Activated CD4-positive, alpha-beta T cell treated with anti-CD3 and anti-CD28 coated beads, Interleukin-2, amount 10 ng/mL, durations not matched to agents 24 days and 14 days (primary cell): ENCODE measurements at regions not wholly inside any gene's neighbourhood (a gene's known extent, or its start where the extent isn't known, plus 50 kb on each side); places are given as distances from the start of the nearest gene placed in this dataset.
A peak's percentile ranks its signal among the peaks of the same experiment; 100 is the strongest.
"Not testable (repeated sequence)": the region's sequence is repeated elsewhere in the genome, so short reads cannot be mapped to it uniquely, and the experiment has no call there.

ENCODE experiments used
- DNase-seq: peaks from one replicate; pipeline ENCODE4 v3.0.0; 2022
- H3K27ac Mint-ChIP-seq: one replicate; pipeline ENCODE4 v1.8.0; 2022; ENCODE audit warnings: mild to moderate bottlenecking, mixed read lengths
- H3K27me3 Mint-ChIP-seq: one replicate; pipeline ENCODE4 v1.8.0; 2022; ENCODE audit warnings: mixed read lengths
- H3K36me3 Mint-ChIP-seq: one replicate; pipeline ENCODE4 v1.8.0; 2022; ENCODE audit warnings: low read depth, mild to moderate bottlenecking, mixed read lengths
- H3K4me1 Mint-ChIP-seq: one replicate; pipeline ENCODE4 v1.8.0; 2021; ENCODE audit warnings: mixed read lengths
- H3K4me3 Mint-ChIP-seq: one replicate; pipeline ENCODE4 v1.8.0; 2022; ENCODE audit warnings: mild to moderate bottlenecking, moderate library complexity, mixed read lengths
- H3K9me3 Mint-ChIP-seq: one replicate; pipeline ENCODE4 v1.8.0; 2021; ENCODE audit warnings: mixed read lengths
- intact Hi-C: fragments of 100-400 bp; cut with micrococcal nuclease; formaldehyde crosslinking; loops from one replicate; pipeline ENCODE4 v1.15.1; 2023

- H3K4me3 Mint-ChIP-seq, H3K4me1 Mint-ChIP-seq, intact Hi-C loops, DNase-seq, H3K36me3 Mint-ChIP-seq, H3K27me3 Mint-ChIP-seq, H3K9me3 Mint-ChIP-seq, H3K27ac Mint-ChIP-seq: not testable (repeated sequence)
Observed at GRCh38 chr2:131774955-131775555, 247.4 kb downstream of the CCDC74A start.

- H3K27me3 Mint-ChIP-seq, H3K27ac Mint-ChIP-seq, H3K4me1 Mint-ChIP-seq, H3K4me3 Mint-ChIP-seq, intact Hi-C loops, H3K36me3 Mint-ChIP-seq, H3K9me3 Mint-ChIP-seq, DNase-seq: not testable (repeated sequence)
Observed at GRCh38 chr2:131775903-131776506, 248.3 kb downstream of the CCDC74A start.

DNA sequence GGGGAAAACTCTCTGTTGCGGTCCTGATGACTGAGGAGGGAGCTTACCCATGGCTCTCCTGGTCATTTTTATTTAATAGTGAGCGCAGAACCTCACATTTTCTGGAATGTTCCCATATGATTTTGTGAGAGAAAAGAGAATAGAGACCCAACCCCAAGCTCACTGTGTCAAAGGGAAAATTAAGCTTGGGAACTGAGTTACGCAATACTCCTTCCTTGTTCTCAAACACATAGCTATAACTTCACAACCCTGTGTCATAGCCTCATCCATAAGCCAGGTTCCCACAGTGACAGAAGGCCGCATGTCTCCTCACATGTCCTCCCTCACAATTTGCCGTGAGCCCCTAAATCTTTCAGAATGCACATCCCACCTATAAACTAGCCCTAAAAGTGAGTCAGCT, 252.8 kb downstream of the CCDC74A start:
- DNase-seq, H3K9me3 Mint-ChIP-seq, H3K27me3 Mint-ChIP-seq, H3K36me3 Mint-ChIP-seq, H3K4me1 Mint-ChIP-seq, H3K27ac Mint-ChIP-seq, intact Hi-C loops, H3K4me3 Mint-ChIP-seq: not testable (repeated sequence)

GRCh38 chr2:131801210-131801744, 273.6 kb downstream of the CCDC74A start:
- H3K4me3 Mint-ChIP-seq: no peak overlapping the region
- H3K27me3 Mint-ChIP-seq: peaks cover 15% of the 10 kb centered on the region
- H3K4me1 Mint-ChIP-seq: peaks cover 3% of the 10 kb centered on the region
- intact Hi-C loops: loop anchor here (1.0 to 10.0 kb wide), 3 partner anchors 129 to 647 kb away; no protein-coding TSS in a partner anchor
- DNase-seq: no peak
- no peaks in the 10 kb centered on the region for H3K36me3 Mint-ChIP-seq
- H3K27ac Mint-ChIP-seq: no peak overlapping the region
- no peaks in the 10 kb centered on the region for H3K9me3 Mint-ChIP-seq

- not testable (repeated sequence) for H3K27ac Mint-ChIP-seq, H3K9me3 Mint-ChIP-seq, H3K4me1 Mint-ChIP-seq, H3K36me3 Mint-ChIP-seq
- intact Hi-C loops: loop anchor here (1.0 to 10.0 kb wide), 3 partner anchors 130 to 648 kb away; no protein-coding TSS in a partner anchor
- H3K4me3 Mint-ChIP-seq: peak overlapping the region; percentile 62
- H3K27me3 Mint-ChIP-seq: peaks cover 15% of the 10 kb centered on the region
- peak; percentile 94 for DNase-seq
Observed at GRCh38 chr2:131801745-131802350, 274.2 kb downstream of the CCDC74A start.

GRCh38 chr2:131802351-131802836, 274.7 kb downstream of the CCDC74A start:
- not testable (repeated sequence) for H3K36me3 Mint-ChIP-seq, H3K9me3 Mint-ChIP-seq, H3K27ac Mint-ChIP-seq, H3K4me1 Mint-ChIP-seq
- Mint-ChIP-seq H3K27me3 (peaks cover 15% of the 10 kb centered on the region), H3K4me3 (peak overlapping the region; percentile 62)
- peak; percentile 76 for DNase-seq
- intact Hi-C loops: loop anchor here (5.0 to 10.0 kb wide), 2 partner anchors 130 to 388 kb away; no protein-coding TSS in a partner anchor

DNA sequence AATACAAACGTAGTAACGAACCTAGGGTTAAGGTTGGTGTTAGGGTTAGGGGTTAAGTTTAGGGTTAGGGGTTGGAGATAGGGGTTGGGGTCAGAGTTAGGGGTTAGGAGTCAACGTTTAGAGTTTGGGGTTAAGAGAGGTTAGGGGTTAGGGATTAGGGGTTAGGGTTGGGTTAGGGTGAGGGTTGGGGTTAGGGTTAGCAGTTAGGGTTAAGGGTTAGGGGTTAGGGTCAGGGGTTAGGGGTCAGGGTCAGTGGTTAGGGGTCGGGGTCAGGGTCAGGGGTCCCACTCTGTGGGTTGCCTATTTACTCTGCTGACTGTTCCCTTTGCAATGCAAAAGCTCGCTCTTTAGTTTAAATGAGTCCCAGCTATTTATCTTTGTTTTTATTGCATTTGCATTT, 275.5 kb downstream of the CCDC74A start:
- H3K27me3 Mint-ChIP-seq: peaks cover 20% of the 10 kb centered on the region
- H3K4me3 Mint-ChIP-seq, DNase-seq, H3K27ac Mint-ChIP-seq, H3K4me1 Mint-ChIP-seq, H3K9me3 Mint-ChIP-seq, H3K36me3 Mint-ChIP-seq: not testable (repeated sequence)
- intact Hi-C loops: loop anchor here (5.0 to 10.0 kb wide), 2 partner anchors 131 to 388 kb away; no protein-coding TSS in a partner anchor

DNA sequence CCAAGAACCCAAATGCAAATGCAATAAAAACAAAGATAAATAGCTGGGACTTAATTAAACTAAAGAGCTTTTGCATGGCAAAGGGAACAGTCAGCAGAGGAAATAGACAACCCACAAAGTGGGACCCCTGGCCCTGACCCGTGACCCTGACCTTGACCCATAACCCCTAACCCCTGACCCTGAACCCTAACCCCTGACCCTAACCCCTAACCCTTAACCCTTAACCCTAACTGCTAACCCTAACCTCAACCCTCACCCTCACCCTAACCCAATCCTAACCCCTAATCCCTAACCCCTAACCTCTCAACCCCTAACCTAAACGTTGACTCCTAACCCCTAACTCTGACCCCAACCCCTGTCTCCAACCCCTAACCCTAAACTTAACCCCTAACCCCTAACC, 284.9 kb downstream of the CCDC74A start:
- H3K36me3 Mint-ChIP-seq, intact Hi-C loops, H3K4me1 Mint-ChIP-seq: not testable (repeated sequence)

GRCh38 chr2:131813378-131813777, 285.7 kb downstream of the CCDC74A start:
- H3K9me3 Mint-ChIP-seq, H3K27ac Mint-ChIP-seq, H3K4me3 Mint-ChIP-seq, H3K4me1 Mint-ChIP-seq, DNase-seq, H3K36me3 Mint-ChIP-seq, intact Hi-C loops: not testable (repeated sequence)
- peaks cover 15% of the 10 kb centered on the region for H3K27me3 Mint-ChIP-seq

More for the DNA sequence above, 284.9 kb downstream of the CCDC74A start:
- peaks cover 19% of the 10 kb centered on the region for H3K27me3 Mint-ChIP-seq
- not testable (repeated sequence) for DNase-seq, H3K27ac Mint-ChIP-seq, H3K4me3 Mint-ChIP-seq, H3K9me3 Mint-ChIP-seq

GRCh38 chr2:131818267-131818973, 290.7 kb downstream of the CCDC74A start:
- H3K4me1 Mint-ChIP-seq, H3K27me3 Mint-ChIP-seq, intact Hi-C loops, H3K9me3 Mint-ChIP-seq, H3K27ac Mint-ChIP-seq, DNase-seq, H3K36me3 Mint-ChIP-seq, H3K4me3 Mint-ChIP-seq: not testable (repeated sequence)

- intact Hi-C loops, H3K4me1 Mint-ChIP-seq, H3K9me3 Mint-ChIP-seq, H3K27me3 Mint-ChIP-seq, DNase-seq, H3K36me3 Mint-ChIP-seq, H3K4me3 Mint-ChIP-seq, H3K27ac Mint-ChIP-seq: not testable (repeated sequence)
Observed at GRCh38 chr2:131822237-131822721, 294.6 kb downstream of the CCDC74A start.

DNA sequence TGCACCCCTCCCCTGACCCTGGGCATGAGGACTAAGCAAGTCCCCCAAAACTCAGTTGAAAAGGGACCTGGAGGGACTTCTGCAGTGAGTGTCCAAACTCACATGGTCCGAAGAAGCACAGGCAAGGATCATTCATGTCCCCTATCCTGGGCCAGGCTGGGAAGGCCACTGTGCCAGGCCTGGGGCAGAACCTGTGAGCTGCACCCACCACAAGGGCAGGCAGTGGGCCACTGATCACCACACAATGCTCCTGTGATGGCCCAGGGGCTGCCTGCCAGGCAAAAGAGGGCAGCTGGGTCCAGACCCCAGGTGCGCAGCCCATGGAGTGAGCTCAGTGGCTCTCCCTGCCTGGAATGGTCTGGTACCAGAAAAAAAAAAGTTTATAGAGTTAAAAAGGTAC, 295.4 kb downstream of the CCDC74A start:
- H3K27ac Mint-ChIP-seq, H3K27me3 Mint-ChIP-seq, H3K9me3 Mint-ChIP-seq, DNase-seq, H3K4me1 Mint-ChIP-seq, H3K4me3 Mint-ChIP-seq, intact Hi-C loops, H3K36me3 Mint-ChIP-seq: not testable (repeated sequence)

DNA sequence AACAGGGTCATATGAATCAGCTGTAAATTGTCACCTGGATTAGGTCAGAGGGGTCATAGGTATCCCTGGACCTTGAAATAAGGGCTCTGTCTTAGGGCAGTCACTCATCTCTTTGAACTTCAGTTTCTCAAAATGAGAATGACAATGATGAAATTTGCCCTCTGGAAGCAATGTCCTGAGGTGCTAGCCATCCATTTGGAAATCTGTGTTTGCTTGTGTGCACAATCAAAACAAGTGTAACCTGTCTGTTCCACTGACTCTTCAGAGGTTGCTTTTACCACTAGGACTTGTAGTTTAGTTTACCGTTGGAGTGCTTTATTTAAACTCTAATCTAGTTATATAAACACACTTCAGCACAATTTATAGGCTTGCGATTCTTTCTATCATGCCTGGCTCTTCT, 297.3 kb downstream of the CCDC74A start:
- H3K4me1 Mint-ChIP-seq, H3K36me3 Mint-ChIP-seq, intact Hi-C loops, DNase-seq, H3K27me3 Mint-ChIP-seq, H3K27ac Mint-ChIP-seq, H3K4me3 Mint-ChIP-seq, H3K9me3 Mint-ChIP-seq: not testable (repeated sequence)
